HCT116 (cell line): ENCODE measurements at regions not wholly inside any gene's neighbourhood (a gene's known extent, or its start where the extent isn't known, plus 50 kb on each side); places are given as distances from the start of the nearest gene placed in this dataset.

Experiments
- ATAC-seq: fragments of 200-7000 bp; cut with Tn5 transposase; 2 replicates; pipeline ENCODE4 v1.9.1; 2020; ENCODE audit warnings: mild to moderate bottlenecking, moderate library complexity
- BruUV-seq: library from RNA; stranded (reverse); fragments of 400-500 nt; replicated peaks from 2 replicates; lab custom pipeline; 2021; lab: Mats Ljungman, UMichigan
- CTCF ChIA-PET: fragments of 300-600 bp; sonication (Branson Sonifier 250); formaldehyde crosslinking; loops from one replicate; lab custom pipeline; 2021; ENCODE audit warnings: antibody characterized with exemption; lab: Charles Lee
- POLR2A ChIA-PET: fragments of 300-600, 350-600 bp; sonication (Branson Sonifier 250); formaldehyde crosslinking; loops from one replicate; lab custom pipeline; 2021; ENCODE audit warnings: antibody characterized with exemption; lab: Charles Lee
- RAD21 ChIA-PET, 2 experiments: fragments of 300-600 bp; sonication (Branson Sonifier 250); formaldehyde crosslinking; loops; one replicate each; lab custom pipeline; 2023; ENCODE audit warnings: low total read pairs in 2 of 2; ENCODE audit not compliant: uncharacterized antibody in 2 of 2, unreplicated experiment in 2 of 2, low non-redundant PET in 1 of 2; lab: Charles Lee
- DNase-seq: peaks from one replicate; pipeline ENCODE4 v3.0.0-alpha.2; 2010; ENCODE audit warnings: low read depth, low spot score
- H2AFZ ChIP-seq: fragments of 200-600 bp; shearing (Covaris generic), sonication (generic); 2 replicates; pipeline ENCODE4 v1.6.1; 2017; ENCODE audit warnings: low read depth, mixed run types, mixed read lengths, antibody characterized with exemption, low read length; ENCODE audit not compliant: poor library complexity, severe bottlenecking
- H3K27ac ChIP-seq: 2 replicates; pipeline ENCODE4 v1.5.1; 2012; ENCODE audit warnings: low read depth, low read length
- H3K27me3 ChIP-seq: fragments of 200-600 bp; sonication (generic); 2 replicates; pipeline ENCODE4 v1.6.1; 2016; ENCODE audit warnings: mixed run types, low read length, mixed read lengths; ENCODE audit not compliant: insufficient read depth
- H3K36me3 ChIP-seq, 2 experiments: fragments of 200-500 bp in 1 of 2; fragments of 200-600 bp in 1 of 2; sonication (Bioruptor generic) in 1 of 2; sonication (generic) in 1 of 2; 2 replicates each; pipeline versions ENCODE4 v1.5.1 to v1.6.1; 2014 to 2016; ENCODE audit warnings: low read length in 2 of 2, inconsistent platforms in 1 of 2, mixed read lengths in 1 of 2, mixed run types in 1 of 2; ENCODE audit not compliant: insufficient read depth in 2 of 2, control insufficient read depth in 1 of 2
- H3K4me1 ChIP-seq, 2 experiments: fragments of 200-600 bp in 1 of 2; sonication (generic) in 1 of 2; 2 replicates each; pipeline versions ENCODE4 v1.5.1 to v1.6.1; 2012 to 2017; ENCODE audit warnings: low read length in 2 of 2, inconsistent platforms in 1 of 2, mild to moderate bottlenecking in 1 of 2, mixed read lengths in 1 of 2, mixed run types in 1 of 2, moderate library complexity in 1 of 2; ENCODE audit not compliant: insufficient read depth in 2 of 2, control insufficient read depth in 1 of 2
- H3K4me2 ChIP-seq: fragments of 200-600 bp; sonication (generic); 2 replicates; pipeline ENCODE4 v1.6.1; 2017; ENCODE audit warnings: mixed run types, low read length, mixed read lengths
- H3K4me3 ChIP-seq, 2 experiments: fragments of 200-600 bp in 1 of 2; sonication (generic) in 1 of 2; replicated peaks in 1 of 2; 2 replicates each; pipeline ENCODE4 v1.5.1; 2011 to 2016; ENCODE audit warnings: low read length in 2 of 2, control low read depth in 1 of 2, low read depth in 1 of 2, mild to moderate bottlenecking in 1 of 2, mixed read lengths in 1 of 2, mixed run types in 1 of 2
- H3K79me2 ChIP-seq: fragments of 200-600 bp; sonication (generic); 2 replicates; pipeline ENCODE4 v1.6.1; 2017; ENCODE audit warnings: mild to moderate bottlenecking, mixed run types, low read length, moderate library complexity, mixed read lengths; ENCODE audit not compliant: insufficient read depth
- H3K9ac ChIP-seq: fragments of 200-600 bp; sonication (generic); 2 replicates; pipeline ENCODE4 v1.6.1; 2016; ENCODE audit warnings: low read length, mixed read lengths
- H3K9me2 ChIP-seq: fragments of 200-600 bp; sonication (generic), shearing (Covaris generic); 2 replicates; pipeline ENCODE4 v1.6.1; 2017; ENCODE audit warnings: mixed run types, mild to moderate bottlenecking, moderate library complexity; ENCODE audit not compliant: insufficient read depth
- H3K9me3 ChIP-seq, 2 experiments: fragments of 200-500 bp in 1 of 2; fragments of 200-600 bp in 1 of 2; sonication (Bioruptor generic) in 1 of 2; sonication (generic) in 1 of 2; 2 replicates each; pipeline ENCODE4 v1.6.1; 2014 to 2017; ENCODE audit warnings: low read length in 2 of 2, mixed read lengths in 2 of 2, inconsistent platforms in 1 of 2, low read depth in 1 of 2, mild to moderate bottlenecking in 1 of 2, mixed run types in 1 of 2, moderate library complexity in 1 of 2; ENCODE audit not compliant: control insufficient read depth in 1 of 2, insufficient read depth in 1 of 2
- H4K20me1 ChIP-seq: fragments of 200-600 bp; sonication (generic), shearing (Covaris generic); 2 replicates; pipeline ENCODE4 v1.6.1; 2017; ENCODE audit warnings: mixed run types, mild to moderate bottlenecking, moderate library complexity; ENCODE audit not compliant: insufficient read depth
- CEBPB ChIP-seq: IDR thresholded peaks from 2 replicates; pipeline ENCODE4 v1.6.1; 2012; ENCODE audit warnings: low read depth
- EGR1 ChIP-seq: IDR thresholded peaks from 2 replicates; pipeline ENCODE4 v1.6.1; 2012; ENCODE audit warnings: low read depth
- ELF1 ChIP-seq: IDR thresholded peaks from 2 replicates; pipeline ENCODE4 v1.6.1; 2012; ENCODE audit warnings: low read depth, borderline replicate concordance
- EZH2phosphoT487 ChIP-seq: fragments of 200-600 bp; IDR thresholded peaks from 2 replicates; pipeline ENCODE4 v1.6.1; 2018; ENCODE audit warnings: antibody characterized with exemption, borderline replicate concordance
- POLR2A ChIP-seq: IDR thresholded peaks from 2 replicates; pipeline ENCODE4 v1.7.0; 2011; ENCODE audit warnings: borderline replicate concordance; ENCODE audit not compliant: insufficient read depth, insufficient read length; ENCODE audit errors: extremely low read depth
- POLR2AphosphoS5 ChIP-seq: IDR thresholded peaks from 2 replicates; pipeline ENCODE4 v1.6.1; 2011; ENCODE audit warnings: mild to moderate bottlenecking, low read depth, low read length, moderate library complexity
- RAD21 ChIP-seq: IDR thresholded peaks from 2 replicates; pipeline ENCODE4 v1.6.1; 2012; ENCODE audit warnings: low read depth, mild to moderate bottlenecking
- SP1 ChIP-seq: IDR thresholded peaks from 2 replicates; pipeline ENCODE4 v1.6.1; 2012; ENCODE audit warnings: low read depth
- ZFX ChIP-seq: fragments of 450-650 bp; IDR thresholded peaks from 2 replicates; pipeline ENCODE4 v1.6.1; 2017
- ZNF274 ChIP-seq: fragments of 200-500 bp; sonication (Bioruptor generic); IDR thresholded peaks from 2 replicates; pipeline ENCODE4 v1.6.1; 2014; ENCODE audit warnings: mild to moderate bottlenecking, low read depth, low read length, inconsistent platforms
- intact Hi-C: fragments of 100-400 bp; cut with micrococcal nuclease; formaldehyde crosslinking; loops from 2 replicates; pipeline ENCODE4 v1.10.0; 2022
- TF ChIP-seq, protein P1 (sequence below): IDR thresholded peaks from 2 replicates; pipeline ENCODE4 v1.6.1; 2012; ENCODE audit warnings: low read depth
- TF ChIP-seq, protein P2 (sequence below): IDR thresholded peaks from 2 replicates; pipeline ENCODE4 v1.6.1; 2012
- TF ChIP-seq, protein P3 (sequence below): IDR thresholded peaks from 2 replicates; pipeline ENCODE4 v1.6.1; 2011; ENCODE audit warnings: mild to moderate bottlenecking, low read length, moderate library complexity; ENCODE audit not compliant: insufficient replicate concordance; ENCODE audit errors: extremely low read depth
- TF ChIP-seq, protein P4 (sequence below): IDR thresholded peaks from 2 replicates; pipeline ENCODE4 v1.6.1; 2012

DNA sequence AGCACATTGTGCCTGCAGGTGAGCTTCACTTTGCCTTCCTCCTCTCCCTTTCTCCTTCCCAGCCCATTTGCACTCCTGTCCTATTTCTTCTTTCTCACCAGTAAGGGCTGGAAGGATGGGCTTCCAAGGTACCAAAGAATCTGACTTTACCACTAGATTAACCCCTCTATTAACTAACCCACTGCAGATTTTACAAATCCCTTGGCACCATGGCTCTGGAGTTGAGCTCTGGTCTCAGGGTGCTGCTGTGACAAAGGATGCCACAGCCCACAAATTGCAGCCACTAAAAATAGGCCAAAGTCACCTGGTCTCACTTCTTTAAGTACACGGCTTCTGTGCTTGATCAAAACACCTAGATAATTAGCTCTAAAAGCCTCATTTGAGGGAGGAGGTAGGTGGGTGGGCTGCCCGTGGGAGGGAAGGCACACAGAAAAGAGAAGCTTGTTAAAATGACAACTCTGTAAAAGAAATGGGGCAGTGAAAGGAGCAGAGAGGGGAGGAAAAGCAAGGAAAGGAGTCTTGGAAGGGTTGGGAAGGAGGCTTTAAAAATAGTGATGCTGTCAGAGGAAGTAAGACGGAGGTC is 327.4 kb downstream of the DRD1 start:
- H3K9me2 ChIP-seq, result no peaks in the 10 kb centered on the region
- H3K36me3 ChIP-seq, result no peaks in the 10 kb centered on the region
- no peak overlapping the region for H3K9ac ChIP-seq
- H3K79me2 ChIP-seq, result no peaks in the 10 kb centered on the region
- H3K9me3 ChIP-seq, result no peaks in the 10 kb centered on the region
- CTCF ChIA-PET, result no interaction called here
- no peak overlapping the region for H2AFZ ChIP-seq
- H4K20me1 ChIP-seq, result no peaks in the 10 kb centered on the region
- no peaks in the 10 kb centered on the region for H3K27me3 ChIP-seq
- TF ChIP-seq EGR1, result no peak
- TF ChIP-seq SP1, result no peak
- TF ChIP-seq POLR2AphosphoS5, result no peak
- TF ChIP-seq CEBPB, result no peak
- TF ChIP-seq, protein P1, sequence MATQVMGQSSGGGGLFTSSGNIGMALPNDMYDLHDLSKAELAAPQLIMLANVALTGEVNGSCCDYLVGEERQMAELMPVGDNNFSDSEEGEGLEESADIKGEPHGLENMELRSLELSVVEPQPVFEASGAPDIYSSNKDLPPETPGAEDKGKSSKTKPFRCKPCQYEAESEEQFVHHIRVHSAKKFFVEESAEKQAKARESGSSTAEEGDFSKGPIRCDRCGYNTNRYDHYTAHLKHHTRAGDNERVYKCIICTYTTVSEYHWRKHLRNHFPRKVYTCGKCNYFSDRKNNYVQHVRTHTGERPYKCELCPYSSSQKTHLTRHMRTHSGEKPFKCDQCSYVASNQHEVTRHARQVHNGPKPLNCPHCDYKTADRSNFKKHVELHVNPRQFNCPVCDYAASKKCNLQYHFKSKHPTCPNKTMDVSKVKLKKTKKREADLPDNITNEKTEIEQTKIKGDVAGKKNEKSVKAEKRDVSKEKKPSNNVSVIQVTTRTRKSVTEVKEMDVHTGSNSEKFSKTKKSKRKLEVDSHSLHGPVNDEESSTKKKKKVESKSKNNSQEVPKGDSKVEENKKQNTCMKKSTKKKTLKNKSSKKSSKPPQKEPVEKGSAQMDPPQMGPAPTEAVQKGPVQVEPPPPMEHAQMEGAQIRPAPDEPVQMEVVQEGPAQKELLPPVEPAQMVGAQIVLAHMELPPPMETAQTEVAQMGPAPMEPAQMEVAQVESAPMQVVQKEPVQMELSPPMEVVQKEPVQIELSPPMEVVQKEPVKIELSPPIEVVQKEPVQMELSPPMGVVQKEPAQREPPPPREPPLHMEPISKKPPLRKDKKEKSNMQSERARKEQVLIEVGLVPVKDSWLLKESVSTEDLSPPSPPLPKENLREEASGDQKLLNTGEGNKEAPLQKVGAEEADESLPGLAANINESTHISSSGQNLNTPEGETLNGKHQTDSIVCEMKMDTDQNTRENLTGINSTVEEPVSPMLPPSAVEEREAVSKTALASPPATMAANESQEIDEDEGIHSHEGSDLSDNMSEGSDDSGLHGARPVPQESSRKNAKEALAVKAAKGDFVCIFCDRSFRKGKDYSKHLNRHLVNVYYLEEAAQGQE, result no peak
- TF ChIP-seq EZH2phosphoT487, result no peak
- TF ChIP-seq, protein P2, sequence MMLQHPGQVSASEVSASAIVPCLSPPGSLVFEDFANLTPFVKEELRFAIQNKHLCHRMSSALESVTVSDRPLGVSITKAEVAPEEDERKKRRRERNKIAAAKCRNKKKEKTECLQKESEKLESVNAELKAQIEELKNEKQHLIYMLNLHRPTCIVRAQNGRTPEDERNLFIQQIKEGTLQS, result no peak
- TF ChIP-seq, protein P3, sequence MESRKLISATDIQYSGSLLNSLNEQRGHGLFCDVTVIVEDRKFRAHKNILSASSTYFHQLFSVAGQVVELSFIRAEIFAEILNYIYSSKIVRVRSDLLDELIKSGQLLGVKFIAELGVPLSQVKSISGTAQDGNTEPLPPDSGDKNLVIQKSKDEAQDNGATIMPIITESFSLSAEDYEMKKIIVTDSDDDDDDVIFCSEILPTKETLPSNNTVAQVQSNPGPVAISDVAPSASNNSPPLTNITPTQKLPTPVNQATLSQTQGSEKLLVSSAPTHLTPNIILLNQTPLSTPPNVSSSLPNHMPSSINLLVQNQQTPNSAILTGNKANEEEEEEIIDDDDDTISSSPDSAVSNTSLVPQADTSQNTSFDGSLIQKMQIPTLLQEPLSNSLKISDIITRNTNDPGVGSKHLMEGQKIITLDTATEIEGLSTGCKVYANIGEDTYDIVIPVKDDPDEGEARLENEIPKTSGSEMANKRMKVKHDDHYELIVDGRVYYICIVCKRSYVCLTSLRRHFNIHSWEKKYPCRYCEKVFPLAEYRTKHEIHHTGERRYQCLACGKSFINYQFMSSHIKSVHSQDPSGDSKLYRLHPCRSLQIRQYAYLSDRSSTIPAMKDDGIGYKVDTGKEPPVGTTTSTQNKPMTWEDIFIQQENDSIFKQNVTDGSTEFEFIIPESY, result no peak
- TF ChIP-seq, protein P4, sequence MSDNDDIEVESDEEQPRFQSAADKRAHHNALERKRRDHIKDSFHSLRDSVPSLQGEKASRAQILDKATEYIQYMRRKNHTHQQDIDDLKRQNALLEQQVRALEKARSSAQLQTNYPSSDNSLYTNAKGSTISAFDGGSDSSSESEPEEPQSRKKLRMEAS, result no peak
- no peak for TF ChIP-seq ELF1
- no peak for TF ChIP-seq ZFX
- no peak for TF ChIP-seq ZNF274
- no peak for TF ChIP-seq POLR2A
- no peak for TF ChIP-seq RAD21
- intact Hi-C loops, result no loop called here
- DNase-seq (no peak), ATAC-seq (no peak)
- POLR2A ChIA-PET, result no interaction called here
- RAD21 ChIA-PET, result no interaction called here
- BruUV-seq, result no TSS peak
- H3K4me3 ChIP-seq, result no peak overlapping the region
- no peak overlapping the region for H3K27ac ChIP-seq
- H3K4me2 ChIP-seq, result no peak overlapping the region
- H3K4me1 ChIP-seq, result peaks cover 2 to 12% of the 10 kb centered on the region in 2 experiments; a peak in 1 of 4 replicates
